Thyroid gland (tissue), 4 donors: ENCODE measurements at regions not wholly inside any gene's neighbourhood (a gene's known extent, or its start where the extent isn't known, plus 50 kb on each side); places are given as distances from the start of the nearest gene placed in this dataset.

Experiments
- DNase-seq, 2 donors: peaks; one replicate each; pipeline ENCODE4 v3.0.0-alpha.2; 2019
- H3K27ac ChIP-seq, 3 donors: fragments of 200-600 bp; sonication (generic); 1 replicate in 2 of 3; 2 replicates in 1 of 3; pipeline ENCODE4 v1.5.1; 2016 to 2019; ENCODE audit warnings: mild to moderate bottlenecking in 1 of 3, moderate library complexity in 1 of 3
- H3K27me3 ChIP-seq: fragments of 200-600 bp; sonication (generic); one replicate; pipeline ENCODE4 v1.5.1; 2019
- H3K36me3 ChIP-seq, 2 donors: fragments of 200-600 bp; sonication (generic); one replicate each; pipeline ENCODE4 v1.5.1; 2016 to 2019
- H3K4me1 ChIP-seq, 2 donors: fragments of 200-600 bp; sonication (generic); one replicate each; pipeline ENCODE4 v1.5.1; 2017 to 2019
- H3K4me3 ChIP-seq, 3 donors: fragments of 200-600 bp; sonication (generic); replicated peaks in 1 of 3; 1 replicate in 2 of 3; 2 replicates in 1 of 3; pipeline ENCODE4 v1.5.1; 2016; ENCODE audit warnings: mild to moderate bottlenecking in 1 of 3
- H3K9me3 ChIP-seq: fragments of 200-600 bp; sonication (generic); one replicate; pipeline ENCODE4 v1.5.1; 2017
- POLR2A ChIP-seq, 2 donors: fragments of 450-650 bp; IDR thresholded peaks; one replicate each; pipeline ENCODE4 v1.6.1; 2017; ENCODE audit warnings: antibody characterized with exemption in 2 of 2, mild to moderate bottlenecking in 2 of 2, moderate library complexity in 1 of 2
- WGBS, 2 donors: methylation state at CpG; one replicate each; pipeline ENCODE4 v1.1.5; 2017; 5-methylcytosine and 5-hydroxymethylcytosine counted together
- intact Hi-C: fragments of 100-400 bp; cut with DNase I; formaldehyde crosslinking; loops from one replicate; pipeline ENCODE4 v1.15.1; 2023
- TF ChIP-seq, protein P1 (sequence below), 6 experiments: fragments of 200-600 bp in 3 of 6; fragments of 450-650 bp in 3 of 6; sonication (generic) in 3 of 6; IDR thresholded peaks; one replicate each; pipeline ENCODE4 v1.5.1; 2016 to 2019; ENCODE audit warnings: antibody characterized with exemption in 6 of 6, mild to moderate bottlenecking in 2 of 6, inconsistent platforms in 1 of 6, moderate library complexity in 1 of 6

DNA sequence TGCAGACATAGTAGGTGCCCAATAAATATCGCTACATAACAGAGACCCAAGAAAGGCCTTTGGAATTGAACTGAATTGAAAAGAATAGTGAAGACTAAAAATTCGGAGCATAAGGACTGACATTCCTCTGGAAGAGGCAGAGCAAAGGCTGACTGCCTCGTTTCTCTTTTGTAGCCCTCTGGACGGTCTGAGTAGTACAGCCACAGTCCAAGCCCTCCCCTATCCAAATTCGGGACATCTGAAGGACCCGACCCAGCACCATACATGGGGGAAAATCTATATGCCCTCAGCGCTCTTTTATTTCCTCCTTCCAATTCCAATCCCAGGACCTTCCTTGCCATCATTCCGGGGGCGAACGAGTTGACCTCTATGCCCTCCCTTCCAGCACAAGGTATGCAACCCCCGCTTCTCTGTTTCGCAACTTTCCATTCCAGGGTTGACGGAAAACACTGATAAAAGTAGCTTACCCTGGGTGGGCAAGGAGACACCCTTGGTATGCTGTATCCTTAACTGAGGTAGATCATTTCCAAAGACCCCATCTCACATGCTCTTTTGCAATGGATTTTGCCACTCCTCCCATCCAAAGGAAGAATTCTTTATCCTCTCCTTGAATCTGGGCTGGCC is 127.4 kb upstream of the MAP1LC3B2 start:
- Histone ChIP-seq H3K36me3 (no peaks in the 10 kb centered on the region), H3K9me3 (no peaks in the 10 kb centered on the region), H3K4me3 (no peak overlapping the region), H3K27me3 (no peaks in the 10 kb centered on the region), H3K27ac (no peak overlapping the region), H3K4me1 (peaks cover 12 to 20% of the 10 kb centered on the region in 2 donors)
- DNase-seq, result no peak
- no peak for TF ChIP-seq POLR2A (IDR thresholded peaks at IDR 0.05)
- TF ChIP-seq, protein P1, sequence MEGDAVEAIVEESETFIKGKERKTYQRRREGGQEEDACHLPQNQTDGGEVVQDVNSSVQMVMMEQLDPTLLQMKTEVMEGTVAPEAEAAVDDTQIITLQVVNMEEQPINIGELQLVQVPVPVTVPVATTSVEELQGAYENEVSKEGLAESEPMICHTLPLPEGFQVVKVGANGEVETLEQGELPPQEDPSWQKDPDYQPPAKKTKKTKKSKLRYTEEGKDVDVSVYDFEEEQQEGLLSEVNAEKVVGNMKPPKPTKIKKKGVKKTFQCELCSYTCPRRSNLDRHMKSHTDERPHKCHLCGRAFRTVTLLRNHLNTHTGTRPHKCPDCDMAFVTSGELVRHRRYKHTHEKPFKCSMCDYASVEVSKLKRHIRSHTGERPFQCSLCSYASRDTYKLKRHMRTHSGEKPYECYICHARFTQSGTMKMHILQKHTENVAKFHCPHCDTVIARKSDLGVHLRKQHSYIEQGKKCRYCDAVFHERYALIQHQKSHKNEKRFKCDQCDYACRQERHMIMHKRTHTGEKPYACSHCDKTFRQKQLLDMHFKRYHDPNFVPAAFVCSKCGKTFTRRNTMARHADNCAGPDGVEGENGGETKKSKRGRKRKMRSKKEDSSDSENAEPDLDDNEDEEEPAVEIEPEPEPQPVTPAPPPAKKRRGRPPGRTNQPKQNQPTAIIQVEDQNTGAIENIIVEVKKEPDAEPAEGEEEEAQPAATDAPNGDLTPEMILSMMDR (IDR thresholded peaks at IDR 0.05), result no peak
- intact Hi-C loops, result no loop called here
- WGBS, 2 donors, result 87% methylated on average over 13 of the region's 13 CpGs

DNA sequence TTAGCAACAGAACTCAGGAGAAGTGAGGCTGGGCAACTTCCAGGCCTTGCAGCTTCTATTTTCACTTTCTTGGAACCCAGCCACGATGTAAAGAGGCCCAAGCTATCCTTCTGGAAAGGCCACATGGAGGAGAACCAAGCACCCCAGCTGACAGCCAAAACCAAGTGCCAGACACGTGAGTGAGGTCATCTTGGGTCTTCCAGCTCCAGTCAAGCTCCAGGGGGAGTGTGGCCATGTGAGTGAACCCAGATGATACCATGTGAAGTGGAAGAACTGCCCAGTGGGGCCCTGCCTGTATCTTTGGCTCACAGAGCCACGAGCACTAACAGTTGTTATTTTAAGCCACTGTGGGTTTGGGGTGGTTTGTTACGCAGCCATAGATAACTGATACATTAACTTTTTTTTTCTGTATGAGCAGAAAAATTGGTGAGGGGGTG is 126.8 kb upstream of the MAP1LC3B2 start:
- intact Hi-C loops, result no loop called here
- no peaks in the 10 kb centered on the region for H3K9me3 ChIP-seq
- TF ChIP-seq POLR2A (IDR thresholded peaks at IDR 0.05), result no peak
- TF ChIP-seq, protein P1 (IDR thresholded peaks at IDR 0.05), result no peak
- no peak overlapping the region for H3K27ac ChIP-seq
- WGBS, 2 donors, result 39 to 50% methylated on average over 3 to 4 of the region's 4 CpGs
- peak; percentile 41 to 56 for DNase-seq
- H3K4me3 ChIP-seq, result no peak overlapping the region
- H3K36me3 ChIP-seq, result no peaks in the 10 kb centered on the region
- H3K27me3 ChIP-seq, result no peaks in the 10 kb centered on the region
- H3K4me1 ChIP-seq, result peaks cover 12 to 20% of the 10 kb centered on the region in 2 donors

DNA sequence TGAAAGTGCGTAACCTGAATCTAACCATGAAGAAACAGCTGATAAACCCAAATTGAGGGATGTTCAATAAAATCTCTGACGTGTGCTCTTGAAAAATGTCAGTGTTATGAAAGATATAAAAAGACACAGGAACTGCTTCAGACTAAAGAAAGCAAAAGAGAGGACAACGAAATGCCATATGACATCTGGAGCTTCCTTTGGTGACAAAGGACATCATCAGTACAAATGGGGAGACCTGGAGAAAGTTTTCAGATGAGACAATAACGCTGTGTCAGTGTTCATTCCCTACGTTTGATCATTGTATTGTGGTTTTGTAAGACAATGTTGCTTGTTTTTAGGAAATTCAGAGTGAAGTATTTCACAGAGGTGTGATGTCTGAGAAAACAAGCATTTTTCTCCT is 125.9 kb upstream of the MAP1LC3B2 start:
- intact Hi-C loops, result no loop called here
- H3K36me3 ChIP-seq, result no peaks in the 10 kb centered on the region
- DNase-seq, result no peak
- 82 to 87% methylated on average over 5 of the region's 5 CpGs for WGBS, 2 donors
- no peaks in the 10 kb centered on the region for H3K27me3 ChIP-seq
- H3K4me1 ChIP-seq, result peaks cover 12 to 20% of the 10 kb centered on the region in 2 donors
- TF ChIP-seq, protein P1 (IDR thresholded peaks at IDR 0.05), result no peak
- no peak overlapping the region for H3K4me3 ChIP-seq
- no peak overlapping the region for H3K27ac ChIP-seq
- no peaks in the 10 kb centered on the region for H3K9me3 ChIP-seq

DNA sequence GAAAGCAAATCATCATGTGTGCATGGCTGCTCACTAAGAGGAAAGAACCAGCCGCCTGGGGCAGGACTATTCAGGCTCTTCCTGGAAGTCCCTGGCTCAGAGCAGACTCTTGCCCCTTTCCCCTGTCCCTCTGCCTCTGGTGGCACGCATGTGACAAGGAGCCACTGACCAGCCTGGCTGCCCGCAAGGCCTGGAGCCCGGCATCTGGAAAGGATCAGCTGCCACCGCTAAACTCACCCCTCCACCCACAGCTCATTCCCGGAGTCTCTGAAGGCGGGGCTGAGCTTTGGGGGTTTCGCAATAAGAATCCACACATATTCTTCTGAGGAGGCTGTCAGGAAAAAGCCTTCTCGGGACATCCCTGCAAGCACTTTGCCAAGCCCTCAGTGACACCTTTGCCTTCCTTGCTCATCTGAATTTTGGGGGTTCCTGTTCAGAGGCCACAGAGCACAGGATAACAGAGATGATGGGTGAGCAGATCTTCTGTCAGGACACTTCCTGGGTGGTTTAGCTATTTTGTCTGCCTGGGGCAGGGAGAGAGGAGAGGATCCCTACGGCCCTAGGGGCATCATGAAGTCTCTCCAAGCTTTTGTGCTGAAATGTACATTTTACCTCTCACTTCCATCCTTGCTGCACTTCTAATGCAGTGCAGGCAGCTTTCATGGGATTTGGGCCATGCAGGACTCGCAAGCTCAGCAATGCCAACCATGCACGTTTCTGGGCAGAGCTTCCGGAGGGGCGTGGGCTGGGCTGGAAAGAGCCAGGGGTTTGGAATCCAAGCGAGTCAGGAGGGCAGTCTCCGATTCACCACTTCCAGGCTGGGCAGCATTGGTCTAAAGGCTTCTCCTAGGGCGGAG is 124.8 kb upstream of the MAP1LC3B2 start:
- peak; percentile 80 to 82 for DNase-seq
- intact Hi-C loops, result no loop called here
- Histone ChIP-seq H3K27ac (peak overlapping the region in 1 of 3 donors; percentile 63), H3K4me3 (no peak overlapping the region), H3K27me3 (no peaks in the 10 kb centered on the region), H3K4me1 (peaks cover 12 to 20% of the 10 kb centered on the region in 2 donors), H3K36me3 (no peaks in the 10 kb centered on the region), H3K9me3 (no peaks in the 10 kb centered on the region)
- 24 to 31% methylated on average over 15 to 17 of the region's 17 CpGs for WGBS, 2 donors
- TF ChIP-seq, protein P1 (IDR thresholded peaks at IDR 0.05), result no peak
- no peak for TF ChIP-seq POLR2A (IDR thresholded peaks at IDR 0.05)

DNA sequence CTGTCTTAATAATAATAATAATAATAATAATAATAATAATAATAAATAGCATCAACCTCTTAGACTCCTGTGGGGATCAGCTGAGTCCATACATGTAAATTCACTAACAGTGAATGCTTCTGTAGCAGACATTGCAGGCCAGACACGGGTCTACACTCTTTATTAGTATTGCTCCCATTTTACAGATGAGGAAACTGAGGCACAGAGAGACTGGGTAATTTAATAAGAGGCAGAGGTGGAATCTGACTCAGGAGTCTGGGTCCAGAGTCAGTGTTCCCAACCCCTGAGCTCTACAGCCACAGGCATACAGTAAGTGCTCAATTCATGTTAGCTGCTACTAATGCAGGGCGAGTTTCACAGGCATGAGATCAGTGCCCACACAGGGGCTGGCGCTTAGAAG is 123.2 kb upstream of the MAP1LC3B2 start:
- intact Hi-C loops, result no loop called here
- DNase-seq, result no peak
- WGBS, 2 donors, result 96 to 100% methylated on average over 3 of the region's 3 CpGs
- Histone ChIP-seq H3K4me1 (peaks cover 12 to 20% of the 10 kb centered on the region in 2 donors), H3K4me3 (no peak overlapping the region), H3K36me3 (no peaks in the 10 kb centered on the region), H3K27me3 (no peaks in the 10 kb centered on the region), H3K27ac (no peak overlapping the region), H3K9me3 (no peaks in the 10 kb centered on the region)
- no peak for TF ChIP-seq POLR2A (IDR thresholded peaks at IDR 0.05)
- TF ChIP-seq, protein P1 (IDR thresholded peaks at IDR 0.05), result no peak
